Adrenal gland (tissue), 9 donors: ENCODE measurements at regions not wholly inside any gene's neighbourhood (a gene's known extent, or its start where the extent isn't known, plus 50 kb on each side); places are given as distances from the start of the nearest gene placed in this dataset.
"Not testable (repeated sequence)": the region's sequence is repeated elsewhere in the genome, so short reads cannot be mapped to it uniquely, and the experiment has no call there.

Source experiments
- DNase-seq, 7 donors: peaks; one replicate each; pipeline ENCODE4 v3.0.0-alpha.2; 2019 to 2020
- H3K27ac ChIP-seq, 5 donors: fragments of 200-600 bp; sonication (generic) in 4 of 5; 1 replicate in 3 of 5; 2 replicates in 2 of 5; pipeline versions ENCODE4 v1.5.1 to v1.8.0; 2016 to 2020; ENCODE audit warnings: mild to moderate bottlenecking in 1 of 5
- H3K27me3 ChIP-seq: fragments of 200-600 bp; 2 replicates; pipeline ENCODE4 v1.8.0; 2021
- H3K36me3 ChIP-seq, 2 donors: fragments of 200-600 bp; replicated peaks in 1 of 2; 1 replicate in 1 of 2; 2 replicates in 1 of 2; pipeline versions ENCODE4 v1.5.1 to v1.8.0; 2018 to 2022
- H3K4me1 ChIP-seq, 2 donors: fragments of 200-600 bp; replicated peaks in 1 of 2; 1 replicate in 1 of 2; 2 replicates in 1 of 2; pipeline versions ENCODE4 v1.5.1 to v1.8.0; 2018 to 2021
- H3K4me3 ChIP-seq, 4 donors: fragments of 200-600 bp; sonication (generic) in 3 of 4; one replicate each; pipeline ENCODE4 v1.5.1; 2016 to 2018
- H3K9me3 ChIP-seq, 3 donors: fragments of 200-600 bp; sonication (generic) in 1 of 3; replicated peaks in 1 of 3; 1 replicate in 2 of 3; 2 replicates in 1 of 3; pipeline versions ENCODE4 v1.5.1 to v1.8.0; 2016 to 2021
- CTCF ChIP-seq, 6 experiments: fragments of 450-650 bp in 4 of 6; fragments of 200-600 bp in 2 of 6; sonication (generic) in 1 of 6; IDR thresholded peaks; 1 replicate in 5 of 6; 2 replicates in 1 of 6; pipeline versions ENCODE4 v1.5.1 to v1.8.0; 2016 to 2021; ENCODE audit warnings: antibody characterized with exemption in 6 of 6, mild to moderate bottlenecking in 2 of 6, moderate library complexity in 1 of 6
- POLR2A ChIP-seq, 2 donors: fragments of 450-650 bp; IDR thresholded peaks; one replicate each; pipeline ENCODE4 v1.6.1; 2017; ENCODE audit warnings: antibody characterized with exemption in 2 of 2, mild to moderate bottlenecking in 2 of 2, moderate library complexity in 1 of 2
- WGBS, 4 donors: extraction: QIAGEN DNeasy Blood & Tissue Kit in 2 of 4; methylation state at CpG; one replicate each; pipeline versions ENCODE4 v1.1.5 to v1.1.7; 2013 to 2017; 5-methylcytosine and 5-hydroxymethylcytosine counted together
- intact Hi-C, 2 donors: fragments of 100-400 bp; cut with DNase I; formaldehyde crosslinking; loops; one replicate each; pipeline versions ENCODE4 v1.14.1 to v1.15.0; 2022 to 2023
- donor health status: healthy with polysubstance abuse.
- donor health status: Bipolar disorder and iron deficiency.
- donor health status: DM: yes; HTN: yes; CAD: no.
- donor health status: DM: no; HTN: no; CAD: no.
- donor health status: DM: no; HTN: no; CAD: no.

DNA sequence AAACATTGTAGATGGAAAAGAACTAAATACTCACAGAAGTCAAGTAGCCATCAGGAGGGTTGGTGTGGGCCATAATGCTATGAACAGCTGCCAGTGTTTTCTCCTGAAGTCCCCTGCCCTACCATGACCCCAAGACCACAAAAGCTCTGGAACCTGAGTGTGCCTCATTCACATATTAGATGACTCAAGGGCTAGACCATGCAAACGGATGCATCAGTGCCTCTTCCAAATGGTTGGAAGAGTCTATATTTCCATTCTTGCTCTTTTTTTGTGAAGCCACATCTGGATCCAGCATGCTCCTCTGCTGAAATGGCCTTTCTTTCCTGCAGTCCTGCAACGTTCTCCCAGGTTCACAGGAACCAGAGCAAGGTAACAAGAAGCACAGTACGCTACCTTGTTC lies 136.6 kb upstream of the EPB41L4A start:
- no peak for DNase-seq
- H3K4me1 ChIP-seq = no peaks in the 10 kb centered on the region
- WGBS, 4 donors = 62 to 66% (median 62%) methylated on average over 3 of the region's 3 CpGs
- intact Hi-C loops = loop anchor here in 1 of 2 donors (10.0 kb wide), 1 partner anchor 369 kb away; the partner anchor contains the start of gene REEP5
- H3K9me3 ChIP-seq = no peaks in the 10 kb centered on the region
- TF ChIP-seq CTCF (IDR thresholded peaks at IDR 0.05) (no peak), POLR2A (IDR thresholded peaks at IDR 0.05) (no peak)
- no peaks in the 10 kb centered on the region for H3K36me3 ChIP-seq
- H3K27me3 ChIP-seq = no peaks in the 10 kb centered on the region
- H3K4me3 ChIP-seq = no peak overlapping the region
- no peak overlapping the region for H3K27ac ChIP-seq

DNA sequence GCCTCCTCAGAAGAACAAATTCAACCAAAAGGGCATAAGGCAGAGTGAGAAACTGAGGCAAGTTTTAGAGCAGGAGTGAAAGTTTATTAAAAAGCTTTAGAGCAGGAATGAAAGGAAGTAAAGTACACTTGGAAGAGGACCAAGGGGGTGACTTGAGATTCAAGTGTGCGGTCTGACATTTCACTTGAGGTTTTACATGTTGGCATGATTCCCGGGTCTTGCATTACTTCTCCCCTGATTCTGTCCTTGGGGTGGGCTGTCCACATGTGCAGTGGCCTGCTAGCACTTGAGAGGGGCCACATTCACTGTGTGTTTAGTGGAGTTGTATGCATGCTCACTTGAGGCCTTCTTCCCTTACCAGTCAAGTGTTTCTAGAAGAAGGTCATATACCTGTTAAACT lies 140.4 kb upstream of the EPB41L4A start:
- H3K27me3 ChIP-seq, DNase-seq, H3K4me3 ChIP-seq, H3K4me1 ChIP-seq, H3K36me3 ChIP-seq, H3K27ac ChIP-seq, H3K9me3 ChIP-seq: not testable (repeated sequence)
- WGBS, 4 donors = 70 to 83% (median 74%) methylated on average over 2 of the region's 2 CpGs
- intact Hi-C loops = loop anchor here in 1 of 2 donors (10.0 kb wide), 1 partner anchor 365 kb away; the partner anchor contains the start of gene REEP5

- WGBS, 4 donors = 79 to 92% (median 89%) methylated on average over 2 of the region's 2 CpGs
- no peaks in the 10 kb centered on the region for H3K36me3 ChIP-seq
- intact Hi-C loops = no loop called here
- H3K4me3 ChIP-seq = no peak overlapping the region
- no peaks in the 10 kb centered on the region for H3K4me1 ChIP-seq
- no peak for TF ChIP-seq CTCF (IDR thresholded peaks at IDR 0.05)
- no peaks in the 10 kb centered on the region for H3K27me3 ChIP-seq
- no peak for DNase-seq
- H3K9me3 ChIP-seq = peaks cover 0 to 7% (median 0%) of the 10 kb centered on the region in 3 donors
- H3K27ac ChIP-seq = no peak overlapping the region
Measured at GRCh38 chr5:112560371-112560770, 141.3 kb upstream of the EPB41L4A start.

GRCh38 chr5:112563169-112563826 lies 144.2 kb upstream of the EPB41L4A start:
- no peak for DNase-seq
- no peaks in the 10 kb centered on the region for H3K4me1 ChIP-seq
- intact Hi-C loops = no loop called here
- H3K36me3 ChIP-seq = no peaks in the 10 kb centered on the region
- no peak for TF ChIP-seq CTCF (IDR thresholded peaks at IDR 0.05)
- TF ChIP-seq POLR2A (IDR thresholded peaks at IDR 0.05) = no peak
- no peak overlapping the region for H3K27ac ChIP-seq
- no peaks in the 10 kb centered on the region for H3K27me3 ChIP-seq
- WGBS, 4 donors = 59 to 93% (median 78%) methylated on average over 4 to 5 of the region's 5 CpGs
- no peak overlapping the region for H3K4me3 ChIP-seq
- peaks cover 0 to 7% (median 0%) of the 10 kb centered on the region in 3 donors for H3K9me3 ChIP-seq

- 76 to 97% (median 92%) methylated on average over 1 of the region's 1 CpG for WGBS, 4 donors
- Histone ChIP-seq H3K27me3 (no peaks in the 10 kb centered on the region), H3K27ac (no peak overlapping the region), H3K4me3 (no peak overlapping the region), H3K9me3 (peaks cover 0 to 7% (median 0%) of the 10 kb centered on the region in 3 donors), H3K4me1 (no peaks in the 10 kb centered on the region), H3K36me3 (no peaks in the 10 kb centered on the region)
- intact Hi-C loops = no loop called here
- DNase-seq = no peak
- TF ChIP-seq CTCF (IDR thresholded peaks at IDR 0.05) (no peak), POLR2A (IDR thresholded peaks at IDR 0.05) (no peak)
Measured at GRCh38 chr5:112566251-112566650, 147.2 kb upstream of the EPB41L4A start.
